ENCODE measurements at regions not wholly inside any gene's neighbourhood (a gene's known extent, or its start where the extent isn't known, plus 50 kb on each side); places are given as distances from the start of the nearest gene placed in this dataset.

- TF ChIP-seq EZH2 (IDR thresholded peaks at IDR 0.05; ENCODE audit: borderline replicate concordance, low read depth, low read length, severe bottlenecking) (no peak), CTCF (IDR thresholded peaks at IDR 0.05; ENCODE audit: extremely low read depth in 1 of 2, insufficient read depth in 1 of 2, low read depth in 1 of 2, low read length in 2 of 2) (no peak), POLR2AphosphoS5 (IDR thresholded peaks at IDR 0.05; ENCODE audit: insufficient read depth, low read depth, low read length) (no peak)
Observed at GRCh38 chr4:45353161-45353560, 626.8 kb upstream of the GNPDA2 start.

Measured in endothelial cell of umbilical vein (primary cell).